ENCODE measurements at regions not wholly inside any gene's neighbourhood (a gene's known extent, or its start where the extent isn't known, plus 50 kb on each side); places are given as distances from the start of the nearest gene placed in this dataset.

DNA sequence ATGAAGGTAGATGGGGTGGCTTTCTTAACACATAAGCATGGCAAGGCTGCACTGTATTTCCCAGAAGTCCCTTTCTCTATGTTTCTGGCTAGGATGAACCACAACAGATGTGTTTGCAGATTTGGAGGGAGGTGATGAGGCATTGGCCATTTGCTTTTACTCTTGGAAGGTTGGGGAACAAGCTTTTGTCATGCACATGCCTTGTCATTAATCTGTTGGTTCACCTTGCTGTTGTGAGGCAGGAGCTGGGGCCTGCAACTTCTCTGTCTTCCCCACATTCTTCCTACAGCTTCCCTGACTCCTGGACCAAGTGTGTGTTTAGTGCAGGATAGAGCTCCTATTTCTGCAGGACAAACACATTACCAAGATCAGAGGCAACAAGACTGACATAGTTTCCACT is 326.2 kb upstream of the SPTLC3 start:
- intact Hi-C loops (cut with DNase I): no loop called here
- no peak for DNase-seq
- Histone ChIP-seq H3K4me1 (no peaks in the 10 kb centered on the region), H3K9me3 (no peaks in the 10 kb centered on the region), H3K36me3 (no peaks in the 10 kb centered on the region), H3K27ac (no peak overlapping the region), H3K27me3 (no peaks in the 10 kb centered on the region), H3K4me3 (no peak overlapping the region)
- TF ChIP-seq POLR2A (IDR thresholded peaks at IDR 0.05): no peak
- TF ChIP-seq, protein P1, sequence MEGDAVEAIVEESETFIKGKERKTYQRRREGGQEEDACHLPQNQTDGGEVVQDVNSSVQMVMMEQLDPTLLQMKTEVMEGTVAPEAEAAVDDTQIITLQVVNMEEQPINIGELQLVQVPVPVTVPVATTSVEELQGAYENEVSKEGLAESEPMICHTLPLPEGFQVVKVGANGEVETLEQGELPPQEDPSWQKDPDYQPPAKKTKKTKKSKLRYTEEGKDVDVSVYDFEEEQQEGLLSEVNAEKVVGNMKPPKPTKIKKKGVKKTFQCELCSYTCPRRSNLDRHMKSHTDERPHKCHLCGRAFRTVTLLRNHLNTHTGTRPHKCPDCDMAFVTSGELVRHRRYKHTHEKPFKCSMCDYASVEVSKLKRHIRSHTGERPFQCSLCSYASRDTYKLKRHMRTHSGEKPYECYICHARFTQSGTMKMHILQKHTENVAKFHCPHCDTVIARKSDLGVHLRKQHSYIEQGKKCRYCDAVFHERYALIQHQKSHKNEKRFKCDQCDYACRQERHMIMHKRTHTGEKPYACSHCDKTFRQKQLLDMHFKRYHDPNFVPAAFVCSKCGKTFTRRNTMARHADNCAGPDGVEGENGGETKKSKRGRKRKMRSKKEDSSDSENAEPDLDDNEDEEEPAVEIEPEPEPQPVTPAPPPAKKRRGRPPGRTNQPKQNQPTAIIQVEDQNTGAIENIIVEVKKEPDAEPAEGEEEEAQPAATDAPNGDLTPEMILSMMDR (IDR thresholded peaks at IDR 0.05): no peak

DNA sequence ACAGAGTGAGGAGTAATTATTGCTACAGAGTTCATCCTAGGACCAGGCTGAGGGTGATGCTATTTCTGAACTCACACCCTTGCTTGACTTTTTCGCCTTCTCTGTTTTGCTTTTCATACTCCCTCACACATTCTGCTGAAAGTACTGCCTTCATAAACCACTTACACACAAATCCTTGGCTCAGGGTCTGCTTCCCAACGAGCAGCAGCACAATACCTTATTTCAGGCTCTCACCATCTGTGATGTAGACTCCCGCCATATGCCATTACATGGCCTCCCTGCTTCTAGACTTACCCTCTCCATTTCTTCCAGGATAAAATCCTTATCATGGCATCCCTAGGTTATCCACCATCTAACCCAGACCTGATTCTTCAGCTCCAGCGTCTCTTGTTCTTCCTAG is 321.3 kb upstream of the SPTLC3 start:
- no peak overlapping the region for H3K27ac ChIP-seq
- 61 to 65% methylated on average over 4 of the region's 4 CpGs for WGBS, 2 donors
- no peaks in the 10 kb centered on the region for H3K4me1 ChIP-seq
- H3K27me3 ChIP-seq: no peaks in the 10 kb centered on the region
- H3K36me3 ChIP-seq: no peaks in the 10 kb centered on the region
- intact Hi-C loops (cut with DNase I): no loop called here
- H3K4me3 ChIP-seq: no peak overlapping the region
- no peak for TF ChIP-seq POLR2A (IDR thresholded peaks at IDR 0.05)
- no peaks in the 10 kb centered on the region for H3K9me3 ChIP-seq
- no peak for DNase-seq

DNA sequence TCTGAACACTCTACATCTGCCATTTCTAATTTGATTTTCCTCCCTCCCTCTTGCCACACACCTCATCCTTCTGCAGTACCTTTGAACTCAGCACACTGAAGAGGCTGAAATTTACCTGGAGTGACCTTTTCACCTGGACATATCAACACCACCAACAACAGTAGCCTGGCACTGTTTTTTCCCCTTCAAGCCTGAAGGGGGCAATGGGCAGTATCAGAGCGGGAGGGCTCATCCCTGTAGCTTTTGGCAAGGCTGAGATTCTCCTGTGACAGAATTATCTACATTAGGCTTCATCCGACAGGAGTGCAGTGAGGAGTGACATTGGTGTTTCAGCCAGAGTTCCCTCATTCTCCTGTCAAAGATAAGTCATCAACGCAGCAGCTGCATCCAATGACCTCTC is 312.8 kb upstream of the SPTLC3 start:
- DNase-seq: no peak
- 67% methylated on average over 3 of the region's 3 CpGs for WGBS, 2 donors
- no peaks in the 10 kb centered on the region for H3K36me3 ChIP-seq
- TF ChIP-seq, protein P1 (IDR thresholded peaks at IDR 0.05): no peak
- no peak for TF ChIP-seq POLR2A (IDR thresholded peaks at IDR 0.05)
- no peaks in the 10 kb centered on the region for H3K9me3 ChIP-seq
- no peak overlapping the region for H3K4me3 ChIP-seq
- H3K27me3 ChIP-seq: no peaks in the 10 kb centered on the region
- H3K4me1 ChIP-seq: no peaks in the 10 kb centered on the region
- intact Hi-C loops (cut with DNase I): no loop called here
- H3K27ac ChIP-seq: no peak overlapping the region

DNA sequence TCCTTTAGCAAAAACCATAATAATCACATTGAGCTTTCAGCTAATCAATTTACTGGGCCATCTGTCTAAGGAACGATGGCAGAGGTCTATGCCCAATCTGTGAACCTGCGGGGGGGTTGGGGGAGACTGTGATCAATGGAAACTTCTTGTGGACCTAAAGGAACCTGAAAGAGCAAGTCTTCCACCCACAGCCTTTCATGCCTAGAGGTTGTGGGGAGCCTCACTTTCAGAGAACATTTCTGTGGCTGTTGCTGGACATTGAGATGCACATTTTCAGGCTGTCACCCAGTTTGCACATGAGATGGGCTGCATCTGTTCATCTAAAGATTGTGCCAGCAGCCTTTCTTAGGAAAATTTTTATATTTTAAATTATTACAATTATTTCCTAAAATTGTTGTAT is 310.0 kb upstream of the SPTLC3 start:
- intact Hi-C loops (cut with DNase I): no loop called here
- H3K4me1 ChIP-seq: no peaks in the 10 kb centered on the region
- no peak overlapping the region for H3K4me3 ChIP-seq
- no peaks in the 10 kb centered on the region for H3K36me3 ChIP-seq
- no peaks in the 10 kb centered on the region for H3K9me3 ChIP-seq
- H3K27ac ChIP-seq: no peak overlapping the region
- WGBS, 2 donors: 17 to 56% methylated on average over 2 of the region's 2 CpGs
- no peaks in the 10 kb centered on the region for H3K27me3 ChIP-seq
- TF ChIP-seq POLR2A (IDR thresholded peaks at IDR 0.05): no peak
- TF ChIP-seq, protein P1 (IDR thresholded peaks at IDR 0.05): no peak
- DNase-seq: no peak

DNA sequence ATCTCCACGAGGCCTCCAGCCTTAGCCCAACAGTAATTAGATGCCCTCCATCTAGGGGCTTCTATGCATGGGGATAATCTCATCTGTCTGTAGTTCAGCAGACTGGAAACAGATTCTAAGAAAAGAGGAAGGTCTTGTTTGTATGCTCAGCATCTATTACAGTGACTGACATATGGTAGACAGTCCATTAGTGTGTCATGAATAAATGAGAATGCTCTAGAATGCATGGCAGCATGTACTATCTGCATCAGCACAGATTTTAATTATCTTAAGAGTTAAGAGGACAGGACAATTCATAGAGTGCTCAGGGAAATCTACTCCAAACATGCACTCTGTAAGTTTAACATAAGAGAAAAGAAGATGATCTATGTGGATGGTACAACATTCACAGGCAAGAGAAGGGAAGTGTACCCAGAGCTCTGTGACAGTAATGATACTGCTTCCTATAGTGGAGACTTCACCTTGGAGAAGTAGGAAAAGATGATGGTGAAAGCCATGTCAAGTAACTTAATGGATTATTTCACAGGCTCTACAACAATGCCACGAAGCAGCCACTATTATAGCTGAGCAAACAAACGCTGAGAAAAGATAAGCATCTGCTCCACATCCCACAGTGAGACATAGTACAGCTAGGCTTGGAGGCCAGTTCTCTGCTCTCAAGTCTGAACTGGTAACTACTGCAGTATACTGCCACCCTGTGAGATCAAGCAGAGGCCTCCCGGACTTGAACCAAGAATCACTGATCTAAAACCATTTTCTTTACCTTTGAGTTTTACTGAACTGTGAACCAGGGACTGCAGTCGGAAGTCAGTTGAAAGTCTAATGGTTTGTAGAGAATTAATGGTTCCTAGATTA is 309.2 kb upstream of the SPTLC3 start:
- no peak for DNase-seq

More for the DNA sequence above, 309.2 kb upstream of the SPTLC3 start:
- intact Hi-C loops (cut with DNase I): no loop called here
- Histone ChIP-seq H3K4me1 (no peaks in the 10 kb centered on the region), H3K4me3 (no peak overlapping the region), H3K27me3 (no peaks in the 10 kb centered on the region), H3K36me3 (no peaks in the 10 kb centered on the region), H3K27ac (no peak overlapping the region), H3K9me3 (no peaks in the 10 kb centered on the region)
- no peak for TF ChIP-seq POLR2A (IDR thresholded peaks at IDR 0.05)
- TF ChIP-seq, protein P1 (IDR thresholded peaks at IDR 0.05): no peak
- WGBS, 2 donors: 32 to 35% methylated on average over 5 of the region's 5 CpGs
